HEK293 (cell line): ENCODE measurements at regions not wholly inside any gene's neighbourhood (a gene's known extent, or its start where the extent isn't known, plus 50 kb on each side); places are given as distances from the start of the nearest gene placed in this dataset.

ENCODE experiments used
- CTCF ChIA-PET: fragments of 350-600 bp; formaldehyde crosslinking; extraction: SDS; loops from one replicate; lab custom pipeline; 2021; ENCODE audit warnings: antibody characterized with exemption; lab: Yijun Ruan, JAX
- POLR2A ChIA-PET: fragments of 300-600 bp; formaldehyde crosslinking; extraction: SDS; loops from one replicate; lab custom pipeline; 2020; ENCODE audit warnings: antibody characterized with exemption, inconsistent platforms; lab: Yijun Ruan, JAX
- H3K27ac ChIP-seq: fragments of 200-500 bp; sonication (Bioruptor generic); 2 replicates; pipeline ENCODE4 v1.5.1; 2014; ENCODE audit warnings: low read depth, low read length, control low read depth, inconsistent platforms; ENCODE audit errors: extremely low read depth
- H3K36me3 ChIP-seq, 2 experiments: fragments of 200-500 bp in 1 of 2; sonication (Bioruptor generic) in 1 of 2; 1 replicate in 1 of 2; 2 replicates in 1 of 2; pipeline ENCODE4 v1.5.1; 2014 to 2017; ENCODE audit warnings: inconsistent platforms in 2 of 2, low read length in 2 of 2; ENCODE audit not compliant: control insufficient read depth in 2 of 2, insufficient read depth in 1 of 2
- H3K4me1 ChIP-seq: fragments of 200-500 bp; sonication (Bioruptor generic); 2 replicates; pipeline ENCODE4 v1.5.1; 2014; ENCODE audit warnings: mild to moderate bottlenecking, low read length, inconsistent platforms; ENCODE audit not compliant: control insufficient read depth, insufficient read depth
- H3K4me3 ChIP-seq: 2 replicates; pipeline ENCODE4 v1.5.1; 2011; ENCODE audit warnings: low read depth, mild to moderate bottlenecking, control low read depth, low read length, moderate library complexity
- H3K9me3 ChIP-seq: fragments of 200-500 bp; sonication (Bioruptor generic); 2 replicates; pipeline ENCODE4 v1.5.1; 2014; ENCODE audit warnings: low read depth, low read length, inconsistent platforms; ENCODE audit not compliant: control insufficient read depth, insufficient read depth
- ATF2 ChIP-seq: fragments of 450-650 bp; formaldehyde crosslinking; IDR thresholded peaks from 2 replicates; pipeline ENCODE4 v1.5.1; 2016; ENCODE audit warnings: missing biosample characterization, missing genetic modification characterization, low read depth
- ELK4 ChIP-seq: IDR thresholded peaks from 2 replicates; pipeline ENCODE4 v1.6.1; 2011; ENCODE audit warnings: mild to moderate bottlenecking, low read depth, low read length, borderline replicate concordance
- KLF17 ChIP-seq: fragments of 450-650 bp; formaldehyde crosslinking; IDR thresholded peaks from 2 replicates; pipeline ENCODE4 v1.5.1; 2016; ENCODE audit warnings: missing biosample characterization, missing genetic modification characterization
- SCRT1 ChIP-seq: fragments of 450-650 bp; formaldehyde crosslinking; IDR thresholded peaks from 2 replicates; pipeline ENCODE4 v1.5.1; 2016; ENCODE audit warnings: missing biosample characterization, missing genetic modification characterization, borderline replicate concordance
- SP3 ChIP-seq: fragments of 450-650 bp; formaldehyde crosslinking; IDR thresholded peaks from 2 replicates; pipeline ENCODE4 v1.5.1; 2016; ENCODE audit warnings: missing biosample characterization, missing genetic modification characterization
- SP7 ChIP-seq: fragments of 450-650 bp; formaldehyde crosslinking; IDR thresholded peaks from 2 replicates; pipeline ENCODE4 v1.5.1; 2016; ENCODE audit warnings: missing biosample characterization, missing genetic modification characterization
- ZBTB20 ChIP-seq: fragments of 450-650 bp; formaldehyde crosslinking; IDR thresholded peaks from 2 replicates; pipeline ENCODE4 v1.5.1; 2016; ENCODE audit warnings: missing biosample characterization, missing genetic modification characterization
- ZBTB7A ChIP-seq: fragments of 450-650 bp; formaldehyde crosslinking; IDR thresholded peaks from 2 replicates; pipeline ENCODE4 v1.5.1; 2016; ENCODE audit warnings: low read depth, missing biosample characterization, missing genetic modification characterization
- ZNF114 ChIP-seq: fragments of 450-650 bp; formaldehyde crosslinking; IDR thresholded peaks from 2 replicates; pipeline ENCODE4 v1.5.0; 2017; ENCODE audit warnings: missing biosample characterization, missing genetic modification characterization
- ZNF335 ChIP-seq: fragments of 450-650 bp; formaldehyde crosslinking; conservative IDR thresholded peaks from 2 replicates; pipeline ENCODE4 v1.5.1; 2016; ENCODE audit warnings: missing biosample characterization, missing genetic modification characterization
- ZNF433 ChIP-seq: fragments of 450-650 bp; formaldehyde crosslinking; IDR thresholded peaks from 2 replicates; pipeline ENCODE4 v1.5.1; 2016; ENCODE audit warnings: missing biosample characterization, missing genetic modification characterization, low read depth
- ZNF513 ChIP-seq: fragments of 450-650 bp; IDR thresholded peaks from 2 replicates; pipeline ENCODE4 v1.5.1; 2018; ENCODE audit warnings: missing biosample characterization, missing genetic modification characterization
- ZNF521 ChIP-seq: fragments of 450-650 bp; formaldehyde crosslinking; IDR thresholded peaks from 2 replicates; pipeline ENCODE4 v1.5.1; 2017; ENCODE audit warnings: missing biosample characterization, mild to moderate bottlenecking, missing genetic modification characterization
- ZNF549 ChIP-seq: fragments of 450-650 bp; IDR thresholded peaks from 2 replicates; pipeline ENCODE4 v1.5.1; 2018; ENCODE audit warnings: missing biosample characterization, missing genetic modification characterization, mild to moderate bottlenecking, inconsistent platforms, moderate library complexity
- ZNF621 ChIP-seq: fragments of 450-650 bp; formaldehyde crosslinking; IDR thresholded peaks from 2 replicates; pipeline ENCODE4 v1.5.1; 2017; ENCODE audit warnings: missing biosample characterization, missing genetic modification characterization
- ZNF707 ChIP-seq: fragments of 450-650 bp; formaldehyde crosslinking; IDR thresholded peaks from 2 replicates; pipeline ENCODE4 v1.5.1; 2016; ENCODE audit warnings: missing biosample characterization, missing genetic modification characterization
- ZNF792 ChIP-seq: fragments of 450-650 bp; formaldehyde crosslinking; IDR thresholded peaks from 2 replicates; pipeline ENCODE4 v1.5.1; 2016; ENCODE audit warnings: missing biosample characterization, missing genetic modification characterization
- ZNF830 ChIP-seq: fragments of 450-650 bp; IDR thresholded peaks from 2 replicates; pipeline ENCODE4 v1.5.0; 2018; ENCODE audit warnings: missing biosample characterization, missing genetic modification characterization, low read depth, mild to moderate bottlenecking, moderate library complexity
- ZSCAN18 ChIP-seq: fragments of 450-650 bp; formaldehyde crosslinking; IDR thresholded peaks from 2 replicates; pipeline ENCODE4 v1.5.1; 2016; ENCODE audit warnings: missing biosample characterization, missing genetic modification characterization

- TF ChIP-seq ZNF114 (no peak), ATF2 (tag by site-specific recombination) (peak; percentile 80), ZBTB20 (tag by site-specific recombination) (peak; percentile 29; the same call in 1 of the 2 replicates), ZNF513 (tag by site-specific recombination) (no peak), ZNF335 (tag by site-specific recombination) (peak; percentile 56), ZNF521 (tag by site-specific recombination) (no peak), SP7 (tag by site-specific recombination) (no peak)
Observed at GRCh38 chr20:11229772-11230171, 556.0 kb upstream of the JAG1 start (continued).

- CTCF ChIA-PET: no interaction called here
- H3K4me3 ChIP-seq: no peak overlapping the region
- POLR2A ChIA-PET: no interaction called here
- no peak overlapping the region for H3K27ac ChIP-seq
- peaks cover 16% of the 10 kb centered on the region for H3K4me1 ChIP-seq
- TF ChIP-seq ZNF792 (tag by site-specific recombination): no peak
- no peak for TF ChIP-seq ZNF830
- TF ChIP-seq ZSCAN18 (tag by site-specific recombination): no peak
- TF ChIP-seq ZNF549: no peak
- no peak for TF ChIP-seq ZBTB7A (tag by site-specific recombination)
- no peak for TF ChIP-seq SCRT1
- TF ChIP-seq KLF17 (tag by site-specific recombination): no peak
- no peak for TF ChIP-seq ZNF621 (tag by site-specific recombination)
- no peaks in the 10 kb centered on the region for H3K36me3 ChIP-seq
- H3K9me3 ChIP-seq: no peaks in the 10 kb centered on the region
Observed at GRCh38 chr20:11230999-11231398, 557.2 kb upstream of the JAG1 start.

- ChIA-PET POLR2A (no interaction called here), CTCF (no interaction called here)
- Histone ChIP-seq H3K36me3 (no peaks in the 10 kb centered on the region), H3K27ac (no peak overlapping the region), H3K4me3 (no peak overlapping the region), H3K4me1 (peaks cover 16% of the 10 kb centered on the region), H3K9me3 (no peaks in the 10 kb centered on the region)
- TF ChIP-seq SP3: no peak
- TF ChIP-seq ZNF433: no peak
- TF ChIP-seq ATF2 (tag by site-specific recombination): no peak
- TF ChIP-seq ZNF707 (tag by site-specific recombination): no peak
- TF ChIP-seq ELK4: no peak
Observed at GRCh38 chr20:11231742-11232648, 558.2 kb upstream of the JAG1 start.
